ENCODE measurements at regions not wholly inside any gene's neighbourhood (a gene's known extent, or its start where the extent isn't known, plus 50 kb on each side); places are given as distances from the start of the nearest gene placed in this dataset.

GRCh38 chr22:48645766-48646165 is 1181.9 kb downstream of the BRD1 start:
- no peaks in the 10 kb centered on the region for H3K4me1 ChIP-seq (ENCODE audit: insufficient read depth, poor library complexity, severe bottlenecking)
- no peak overlapping the region for H3K4me3 ChIP-seq (ENCODE audit: severe bottlenecking)
- TF ChIP-seq, protein P1, sequence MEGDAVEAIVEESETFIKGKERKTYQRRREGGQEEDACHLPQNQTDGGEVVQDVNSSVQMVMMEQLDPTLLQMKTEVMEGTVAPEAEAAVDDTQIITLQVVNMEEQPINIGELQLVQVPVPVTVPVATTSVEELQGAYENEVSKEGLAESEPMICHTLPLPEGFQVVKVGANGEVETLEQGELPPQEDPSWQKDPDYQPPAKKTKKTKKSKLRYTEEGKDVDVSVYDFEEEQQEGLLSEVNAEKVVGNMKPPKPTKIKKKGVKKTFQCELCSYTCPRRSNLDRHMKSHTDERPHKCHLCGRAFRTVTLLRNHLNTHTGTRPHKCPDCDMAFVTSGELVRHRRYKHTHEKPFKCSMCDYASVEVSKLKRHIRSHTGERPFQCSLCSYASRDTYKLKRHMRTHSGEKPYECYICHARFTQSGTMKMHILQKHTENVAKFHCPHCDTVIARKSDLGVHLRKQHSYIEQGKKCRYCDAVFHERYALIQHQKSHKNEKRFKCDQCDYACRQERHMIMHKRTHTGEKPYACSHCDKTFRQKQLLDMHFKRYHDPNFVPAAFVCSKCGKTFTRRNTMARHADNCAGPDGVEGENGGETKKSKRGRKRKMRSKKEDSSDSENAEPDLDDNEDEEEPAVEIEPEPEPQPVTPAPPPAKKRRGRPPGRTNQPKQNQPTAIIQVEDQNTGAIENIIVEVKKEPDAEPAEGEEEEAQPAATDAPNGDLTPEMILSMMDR (IDR thresholded peaks at IDR 0.05; ENCODE audit: poor library complexity, severe bottlenecking), result no peak
- H3K9me3 ChIP-seq (ENCODE audit: severe bottlenecking), result no peaks in the 10 kb centered on the region
- no peaks in the 10 kb centered on the region for H3K36me3 ChIP-seq (ENCODE audit: low read depth)
- H3K27me3 ChIP-seq (ENCODE audit: insufficient read depth, poor library complexity, severe bottlenecking), result no peaks in the 10 kb centered on the region
- H3K27ac ChIP-seq (ENCODE audit: poor library complexity, severe bottlenecking), result no peak overlapping the region
- ATAC-seq (ENCODE audit: low read depth) (no peak), DNase-seq (ENCODE audit: low spot score) (no peak)

DNA sequence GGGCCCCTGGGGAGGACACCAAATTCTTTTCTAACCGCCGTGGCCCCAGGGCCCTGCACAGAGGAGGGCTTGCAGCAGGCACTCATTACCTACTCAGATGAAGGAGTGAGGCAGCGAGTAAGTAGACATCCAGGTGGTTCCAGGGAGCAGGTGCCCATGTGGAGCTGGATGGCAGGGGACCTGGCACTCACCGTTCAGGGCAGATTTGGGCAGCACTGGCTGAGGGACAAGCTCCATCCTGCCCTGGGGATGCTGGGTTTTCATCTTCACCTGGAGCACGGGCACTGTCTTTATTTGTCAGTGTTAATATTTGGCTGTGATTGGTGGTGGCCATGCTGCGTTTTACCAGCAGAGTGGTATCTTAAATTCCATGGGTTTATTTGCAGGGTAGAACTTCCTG is 1182.7 kb downstream of the BRD1 start:
- ATAC-seq (ENCODE audit: low read depth) (no peak), DNase-seq (ENCODE audit: low spot score) (no peak)
- no peak overlapping the region for H3K4me3 ChIP-seq (ENCODE audit: severe bottlenecking)
- no peaks in the 10 kb centered on the region for H3K27me3 ChIP-seq (ENCODE audit: insufficient read depth, poor library complexity, severe bottlenecking)
- TF ChIP-seq, protein P1 (IDR thresholded peaks at IDR 0.05; ENCODE audit: poor library complexity, severe bottlenecking), result no peak
- H3K4me1 ChIP-seq (ENCODE audit: insufficient read depth, poor library complexity, severe bottlenecking), result no peaks in the 10 kb centered on the region
- no peak overlapping the region for H3K27ac ChIP-seq (ENCODE audit: poor library complexity, severe bottlenecking)
- no peaks in the 10 kb centered on the region for H3K36me3 ChIP-seq (ENCODE audit: low read depth)
- no peaks in the 10 kb centered on the region for H3K9me3 ChIP-seq (ENCODE audit: severe bottlenecking)

DNA sequence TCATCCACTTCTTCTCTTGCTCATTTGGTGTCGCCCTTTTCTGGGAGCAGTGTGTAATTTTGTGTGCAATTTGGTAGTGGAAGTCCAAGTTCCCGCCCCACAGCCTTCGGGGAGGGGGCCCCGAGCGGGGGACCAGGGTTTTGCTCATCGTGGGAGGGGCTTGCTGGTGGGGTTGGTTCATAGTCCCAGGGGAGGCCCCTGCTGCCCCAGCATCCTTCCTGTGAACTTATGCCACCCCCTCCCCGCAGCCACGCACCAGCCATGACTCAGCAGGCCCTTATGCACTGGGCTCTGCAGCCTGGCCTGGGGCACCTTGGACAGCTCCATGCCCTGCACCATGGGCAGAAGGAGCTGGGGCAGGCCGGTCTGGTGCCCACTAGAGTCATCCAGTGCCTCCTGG is 1183.6 kb downstream of the BRD1 start:
- no peak overlapping the region for H3K4me3 ChIP-seq (ENCODE audit: severe bottlenecking)
- peaks cover under 1% of the 10 kb centered on the region for H3K9me3 ChIP-seq (ENCODE audit: severe bottlenecking)
- no peaks in the 10 kb centered on the region for H3K4me1 ChIP-seq (ENCODE audit: insufficient read depth, poor library complexity, severe bottlenecking)
- DNase-seq (ENCODE audit: low spot score) (no peak), ATAC-seq (ENCODE audit: low read depth) (no peak)
- no peak overlapping the region for H3K27ac ChIP-seq (ENCODE audit: poor library complexity, severe bottlenecking)
- no peaks in the 10 kb centered on the region for H3K36me3 ChIP-seq (ENCODE audit: low read depth)
- H3K27me3 ChIP-seq (ENCODE audit: insufficient read depth, poor library complexity, severe bottlenecking), result no peaks in the 10 kb centered on the region
- TF ChIP-seq, protein P1 (IDR thresholded peaks at IDR 0.05; ENCODE audit: poor library complexity, severe bottlenecking), result no peak

- ATAC-seq (ENCODE audit: low read depth) (no peak), DNase-seq (ENCODE audit: low spot score) (no peak)
- H3K9me3 ChIP-seq (ENCODE audit: severe bottlenecking), result peaks cover 2% of the 10 kb centered on the region
- no peaks in the 10 kb centered on the region for H3K27me3 ChIP-seq (ENCODE audit: insufficient read depth, poor library complexity, severe bottlenecking)
- H3K27ac ChIP-seq (ENCODE audit: poor library complexity, severe bottlenecking), result no peak overlapping the region
- H3K4me3 ChIP-seq (ENCODE audit: severe bottlenecking), result no peak overlapping the region
- TF ChIP-seq, protein P1 (IDR thresholded peaks at IDR 0.05; ENCODE audit: poor library complexity, severe bottlenecking), result no peak
- no peaks in the 10 kb centered on the region for H3K4me1 ChIP-seq (ENCODE audit: insufficient read depth, poor library complexity, severe bottlenecking)
- H3K36me3 ChIP-seq (ENCODE audit: low read depth), result no peaks in the 10 kb centered on the region
Measured at GRCh38 chr22:48643066-48643731, 1184.5 kb downstream of the BRD1 start.

GRCh38 chr22:48642550-48642949 is 1185.1 kb downstream of the BRD1 start:
- no peaks in the 10 kb centered on the region for H3K4me1 ChIP-seq (ENCODE audit: insufficient read depth, poor library complexity, severe bottlenecking)

More at GRCh38 chr22:48642550-48642949, 1185.1 kb downstream of the BRD1 start:
- Histone ChIP-seq H3K9me3 (ENCODE audit: severe bottlenecking) (peaks cover 2% of the 10 kb centered on the region), H3K36me3 (ENCODE audit: low read depth) (no peaks in the 10 kb centered on the region), H3K4me3 (ENCODE audit: severe bottlenecking) (no peak overlapping the region), H3K27ac (ENCODE audit: poor library complexity, severe bottlenecking) (no peak overlapping the region), H3K27me3 (ENCODE audit: insufficient read depth, poor library complexity, severe bottlenecking) (no peaks in the 10 kb centered on the region)
- ATAC-seq (ENCODE audit: low read depth), result no peak
- TF ChIP-seq, protein P1 (IDR thresholded peaks at IDR 0.05; ENCODE audit: poor library complexity, severe bottlenecking), result no peak
- DNase-seq (ENCODE audit: low spot score), result no peak
